Amniotic epithelial cell (primary cell): ENCODE measurements at regions not wholly inside any gene's neighbourhood (a gene's known extent, or its start where the extent isn't known, plus 50 kb on each side); places are given as distances from the start of the nearest gene placed in this dataset.
"Not testable (repeated sequence)": the region's sequence is repeated elsewhere in the genome, so short reads cannot be mapped to it uniquely, and the experiment has no call there.

ENCODE experiments used
- DNase-seq: peaks from one replicate; pipeline ENCODE4 v3.0.0-alpha.2; 2010; ENCODE audit warnings: low read depth

GRCh38 chr1:83509301-83509781 is 489.6 kb downstream of the TTLL7 start:
- no peak for DNase-seq

- no peak for DNase-seq
These were observed 490.3 kb downstream of the TTLL7 start for GRCh38 chr1:83508485-83509151.

DNA sequence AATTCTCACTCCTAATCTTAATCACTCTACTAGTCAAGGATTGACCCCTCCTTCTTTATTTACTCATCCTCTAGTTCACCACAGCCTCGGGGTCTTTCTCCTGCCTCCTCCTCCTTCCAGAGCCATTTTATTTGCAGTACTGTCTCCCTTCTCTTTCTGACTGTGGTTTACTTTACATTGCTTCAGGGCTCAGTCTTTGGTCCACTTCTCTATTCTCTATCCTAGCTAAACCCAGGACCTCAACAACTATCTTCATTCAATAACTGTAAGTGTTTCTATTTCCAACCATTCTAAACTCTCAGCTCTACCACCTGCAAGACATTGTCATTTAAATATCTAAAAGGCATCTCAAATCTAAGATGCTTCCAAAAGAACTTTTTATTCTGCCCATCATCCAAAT is 493.8 kb downstream of the TTLL7 start:
- no peak for DNase-seq

- no peak for DNase-seq
These were observed 495.8 kb downstream of the TTLL7 start for GRCh38 chr1:83503153-83503552.

DNA sequence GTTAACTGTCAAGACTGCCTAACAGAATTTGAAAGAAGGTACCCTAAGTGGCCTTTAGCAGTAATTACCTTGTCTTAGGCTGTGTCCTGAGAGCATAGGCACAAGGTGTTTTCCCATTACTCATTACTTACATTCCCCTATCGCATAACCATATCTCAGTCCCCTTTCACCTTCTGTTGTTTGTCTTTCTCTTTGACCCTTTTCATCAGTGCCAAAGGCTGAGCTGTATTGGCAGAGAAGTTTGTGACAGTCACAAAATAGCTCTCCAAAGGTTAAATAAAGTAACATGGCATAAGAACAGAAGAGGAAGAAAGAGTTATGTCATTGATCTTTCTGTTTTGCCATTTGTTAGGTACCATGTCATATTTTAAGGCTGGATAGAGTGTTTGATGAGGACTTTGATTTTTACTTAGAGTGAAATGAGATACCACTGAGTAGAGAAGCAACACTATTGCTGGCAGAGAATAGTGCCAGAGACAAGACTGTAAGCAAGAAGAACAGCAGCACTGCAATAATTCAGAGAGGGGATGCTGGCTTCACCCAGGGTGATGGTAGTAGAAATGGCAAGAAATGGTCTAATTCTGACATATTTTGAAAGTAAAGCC is 497.8 kb downstream of the TTLL7 start:
- DNase-seq = no peak

- no peak for DNase-seq
These were observed 498.4 kb downstream of the TTLL7 start for GRCh38 chr1:83500531-83500930.

DNA sequence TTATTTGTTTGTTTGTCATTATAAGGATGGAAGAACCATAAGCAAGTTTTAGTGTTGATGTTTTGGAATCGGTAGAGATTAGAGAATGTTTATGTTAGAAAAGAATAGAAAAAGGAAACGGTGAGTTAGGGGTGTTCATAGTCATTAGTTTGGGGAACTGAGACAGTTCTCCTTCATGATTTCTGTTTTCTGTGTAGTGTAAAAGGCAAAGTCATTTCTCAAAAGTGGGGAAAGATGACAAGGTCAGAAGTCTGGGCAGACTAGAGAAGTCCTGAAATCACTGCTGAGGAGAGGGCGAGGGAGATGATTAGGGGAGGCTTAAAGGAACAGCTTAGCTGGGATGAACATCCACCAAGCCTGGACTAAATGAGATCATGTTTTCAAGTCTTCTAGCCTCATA is 498.9 kb downstream of the TTLL7 start:
- no peak for DNase-seq

GRCh38 chr1:83497563-83497962 is 501.4 kb downstream of the TTLL7 start:
- DNase-seq = no peak

- DNase-seq = no peak
These were observed 503.4 kb downstream of the TTLL7 start for GRCh38 chr1:83495560-83495959.

GRCh38 chr1:83493633-83494032 is 505.3 kb downstream of the TTLL7 start:
- no peak for DNase-seq

GRCh38 chr1:83491930-83492329 is 507.0 kb downstream of the TTLL7 start:
- DNase-seq = no peak

DNA sequence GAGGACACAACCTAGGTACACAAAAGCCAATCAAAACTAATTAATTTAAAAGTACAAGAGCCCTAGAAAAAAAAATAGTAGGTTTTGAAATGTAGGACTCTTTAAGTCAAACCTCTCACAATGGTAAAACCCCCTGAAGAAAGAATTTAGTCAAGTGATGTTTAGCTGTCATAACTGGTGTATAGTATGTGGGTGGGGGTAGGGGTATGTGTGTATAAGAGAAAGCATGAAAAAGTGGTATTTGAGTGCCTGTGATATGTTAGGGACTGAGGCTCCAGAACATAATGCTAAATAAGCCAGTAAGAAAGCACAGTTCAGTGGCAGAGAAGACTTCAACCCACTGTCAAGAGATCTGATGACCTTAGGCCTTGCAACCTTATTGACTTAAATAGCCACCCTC is 507.9 kb downstream of the TTLL7 start:
- DNase-seq = no peak

- DNase-seq = not testable (repeated sequence)
These were observed 510.8 kb downstream of the TTLL7 start for GRCh38 chr1:83488105-83488504.

- not testable (repeated sequence) for DNase-seq
These were observed 511.5 kb downstream of the TTLL7 start for GRCh38 chr1:83487460-83487859.

DNA sequence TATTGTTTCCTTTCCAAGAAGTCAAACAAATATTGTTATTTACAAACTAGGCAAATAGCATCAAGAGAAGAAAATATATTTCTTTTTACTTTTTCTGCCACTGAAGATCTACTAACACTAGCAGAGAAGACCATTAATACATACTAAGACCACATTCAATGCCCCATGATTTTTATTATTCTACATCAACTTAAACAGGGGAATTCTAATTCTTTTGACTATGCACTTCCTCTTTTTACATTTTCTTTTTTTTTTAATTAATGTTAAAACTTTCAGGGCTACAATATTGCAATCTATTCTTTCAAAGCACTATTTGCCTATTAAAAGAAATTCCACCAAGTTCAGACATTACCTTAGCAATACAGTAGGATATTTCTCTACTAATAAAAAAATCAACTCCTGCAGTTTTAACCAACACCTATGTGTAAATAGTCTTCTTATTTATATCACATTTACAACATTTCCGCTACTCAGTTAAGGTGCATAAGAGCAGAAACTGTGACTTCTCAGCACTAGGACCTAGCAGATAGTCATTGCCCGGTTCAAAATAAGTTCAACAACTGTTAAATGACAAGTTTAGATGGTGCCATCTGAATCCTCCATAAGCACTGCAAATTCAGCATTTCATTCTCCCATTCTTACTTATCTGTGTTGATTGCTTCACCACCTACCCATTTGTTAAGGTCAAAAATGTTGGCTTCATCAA is 513.5 kb downstream of the TTLL7 start:
- DNase-seq = not testable (repeated sequence)

DNA sequence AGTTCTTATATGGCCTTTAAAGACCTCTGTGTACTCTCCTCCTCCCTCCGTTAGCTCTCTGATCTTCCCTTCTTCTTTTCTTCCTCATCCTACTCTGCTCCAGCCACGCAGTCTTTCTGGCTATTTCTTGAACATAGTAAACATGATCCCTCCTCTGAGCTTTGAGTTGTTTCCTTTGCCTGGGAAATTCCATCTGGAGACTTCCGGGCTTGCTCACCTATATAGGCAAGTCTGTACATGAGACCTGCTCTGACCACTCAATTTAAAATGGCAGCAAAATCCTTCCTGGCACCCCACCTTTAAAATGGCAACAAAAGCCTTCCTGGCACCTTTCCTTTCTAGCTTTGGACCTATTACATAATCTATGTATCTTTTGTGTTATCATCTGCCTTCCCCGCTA is 517.6 kb downstream of the TTLL7 start:
- DNase-seq = not testable (repeated sequence)

DNA sequence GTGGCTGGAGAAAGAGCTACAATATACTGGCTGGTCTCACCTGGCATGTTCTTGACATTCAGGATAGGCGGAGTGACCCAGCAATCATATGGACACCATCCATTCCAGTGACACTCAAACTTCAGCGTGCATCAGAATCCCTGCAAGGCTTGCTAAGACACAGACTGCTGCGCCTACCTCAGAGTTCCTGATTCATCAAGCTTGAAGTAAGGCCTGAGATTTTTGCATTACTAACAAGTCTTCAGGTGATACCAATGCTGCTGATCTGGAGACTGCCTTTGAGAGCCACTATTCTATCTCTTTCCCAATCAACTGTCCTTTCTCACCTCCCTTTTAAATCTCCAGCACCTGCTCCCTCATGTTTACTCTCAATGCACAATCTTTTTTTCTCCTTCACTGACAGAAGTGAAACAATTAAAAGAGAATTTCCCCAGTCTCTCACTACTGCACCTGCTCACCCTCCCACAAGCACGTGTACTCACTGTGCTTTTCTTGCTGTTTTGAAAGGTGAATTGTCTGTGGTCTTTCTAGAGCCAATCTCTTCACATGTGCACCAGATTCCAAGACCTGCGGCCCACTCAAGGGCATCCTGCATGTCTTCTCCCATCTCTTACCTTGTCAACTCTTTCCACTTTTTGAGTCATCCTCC is 519.2 kb downstream of the TTLL7 start:
- DNase-seq = not testable (repeated sequence)

DNA sequence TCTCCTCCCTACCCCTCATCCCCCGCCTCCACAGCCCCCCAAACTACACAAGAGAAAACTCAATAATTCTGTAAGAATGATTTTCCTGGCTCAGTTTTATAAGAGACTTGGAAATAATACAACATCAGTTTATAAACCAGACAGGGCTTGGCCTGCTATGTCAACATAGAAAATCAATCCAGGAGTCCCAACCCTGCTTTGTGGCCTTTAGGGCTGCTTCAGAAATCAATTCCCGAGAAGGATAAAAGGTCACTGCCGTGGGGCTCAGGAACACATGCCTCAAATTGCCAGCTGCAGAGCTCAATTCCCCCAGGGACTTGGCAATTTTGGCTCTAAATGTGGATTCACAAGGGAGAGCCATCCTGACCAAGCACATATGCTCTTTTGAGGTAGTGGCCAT is 520.8 kb downstream of the TTLL7 start:
- DNase-seq = not testable (repeated sequence)

GRCh38 chr1:83476518-83476917 is 522.4 kb downstream of the TTLL7 start:
- not testable (repeated sequence) for DNase-seq

- DNase-seq = not testable (repeated sequence)
These were observed 524.0 kb downstream of the TTLL7 start for GRCh38 chr1:83474946-83475345.

- DNase-seq = not testable (repeated sequence)
These were observed 524.9 kb downstream of the TTLL7 start for GRCh38 chr1:83473986-83474385.

- DNase-seq = not testable (repeated sequence)
These were observed 526.9 kb downstream of the TTLL7 start for GRCh38 chr1:83472066-83472465.

- not testable (repeated sequence) for DNase-seq
These were observed 527.7 kb downstream of the TTLL7 start for GRCh38 chr1:83471272-83471671.
